Heart left ventricle (tissue), 13 donors: ENCODE measurements at regions not wholly inside any gene's neighbourhood (a gene's known extent, or its start where the extent isn't known, plus 50 kb on each side); places are given as distances from the start of the nearest gene placed in this dataset.

Source experiments
- POLR2A ChIP-seq, 2 donors: fragments of 450-650 bp; IDR thresholded peaks; one replicate each; pipeline ENCODE4 v1.6.1; 2017; ENCODE audit warnings: antibody characterized with exemption in 2 of 2, mild to moderate bottlenecking in 2 of 2, moderate library complexity in 2 of 2
- TF ChIP-seq, protein P1 (sequence below), 12 donors: fragments of 200-600 bp; sonication (generic) in 4 of 12; IDR thresholded peaks; one replicate each; pipeline versions ENCODE4 v1.5.0 to v1.8.0; 2018 to 2022; ENCODE audit warnings: antibody characterized with exemption in 12 of 12, mild to moderate bottlenecking in 5 of 12
- donor health status: ischemic (EF 13 %, LVEDD 7.1; RV severe dilation, severe dysfunction).
- donor health status: DM: no; HTN: yes; CAD: no.
- donor health status: DM: no; HTN: no; CAD: no.
- donor health status: ischemic (EF 25% LVEDD 6.9; RV normal size, moderate dysfunction).
- donor health status: ischemic (EF 25% LVEDD 5.7; RV mildly dilated, moderate dysfunction).
- donor health status: ischemic (EF 35%, LVEDD 5.7; RV mildly dilated, moderate dysfunction).
- donor health status: nonischemic (EF 11% LVEDD 7.7; RV severe dilation, severe dysfunction).
- donor health status: DM: yes; HTN: yes; CAD: no.
- donor health status: PGD.
- donor health status: ischemic (EF 29% LVEDD 5.4; RV normal size, mild dysfunction).
- donor health status: nonischemic (EF 23%, LVEDD 6.1; RV moderate dilation, normal function).

DNA sequence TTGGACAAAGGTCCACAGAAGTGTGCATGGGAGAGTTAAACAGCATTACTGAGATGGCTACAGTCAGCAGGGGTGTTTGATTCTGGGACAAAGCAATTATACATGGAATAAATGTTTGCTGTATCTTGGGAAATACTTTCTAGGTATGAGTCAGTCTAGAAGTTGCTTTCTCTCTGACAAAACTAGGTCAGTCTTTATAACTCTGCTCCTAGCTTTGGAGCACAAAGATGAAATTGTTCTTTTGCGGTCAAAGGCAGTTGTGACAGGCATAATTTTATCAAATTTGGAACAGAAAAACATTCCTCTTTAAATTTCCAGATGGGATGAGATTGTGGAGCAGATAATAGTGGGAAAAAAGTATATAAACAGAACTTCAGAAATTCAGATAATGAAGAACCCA is 1045.4 kb upstream of the MIR17HG start:
- TF ChIP-seq, protein P1, sequence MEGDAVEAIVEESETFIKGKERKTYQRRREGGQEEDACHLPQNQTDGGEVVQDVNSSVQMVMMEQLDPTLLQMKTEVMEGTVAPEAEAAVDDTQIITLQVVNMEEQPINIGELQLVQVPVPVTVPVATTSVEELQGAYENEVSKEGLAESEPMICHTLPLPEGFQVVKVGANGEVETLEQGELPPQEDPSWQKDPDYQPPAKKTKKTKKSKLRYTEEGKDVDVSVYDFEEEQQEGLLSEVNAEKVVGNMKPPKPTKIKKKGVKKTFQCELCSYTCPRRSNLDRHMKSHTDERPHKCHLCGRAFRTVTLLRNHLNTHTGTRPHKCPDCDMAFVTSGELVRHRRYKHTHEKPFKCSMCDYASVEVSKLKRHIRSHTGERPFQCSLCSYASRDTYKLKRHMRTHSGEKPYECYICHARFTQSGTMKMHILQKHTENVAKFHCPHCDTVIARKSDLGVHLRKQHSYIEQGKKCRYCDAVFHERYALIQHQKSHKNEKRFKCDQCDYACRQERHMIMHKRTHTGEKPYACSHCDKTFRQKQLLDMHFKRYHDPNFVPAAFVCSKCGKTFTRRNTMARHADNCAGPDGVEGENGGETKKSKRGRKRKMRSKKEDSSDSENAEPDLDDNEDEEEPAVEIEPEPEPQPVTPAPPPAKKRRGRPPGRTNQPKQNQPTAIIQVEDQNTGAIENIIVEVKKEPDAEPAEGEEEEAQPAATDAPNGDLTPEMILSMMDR (IDR thresholded peaks at IDR 0.05), result no peak
- TF ChIP-seq POLR2A (IDR thresholded peaks at IDR 0.05), result no peak
